ENCODE measurements at regions not wholly inside any gene's neighbourhood (a gene's known extent, or its start where the extent isn't known, plus 50 kb on each side); places are given as distances from the start of the nearest gene placed in this dataset.

DNA sequence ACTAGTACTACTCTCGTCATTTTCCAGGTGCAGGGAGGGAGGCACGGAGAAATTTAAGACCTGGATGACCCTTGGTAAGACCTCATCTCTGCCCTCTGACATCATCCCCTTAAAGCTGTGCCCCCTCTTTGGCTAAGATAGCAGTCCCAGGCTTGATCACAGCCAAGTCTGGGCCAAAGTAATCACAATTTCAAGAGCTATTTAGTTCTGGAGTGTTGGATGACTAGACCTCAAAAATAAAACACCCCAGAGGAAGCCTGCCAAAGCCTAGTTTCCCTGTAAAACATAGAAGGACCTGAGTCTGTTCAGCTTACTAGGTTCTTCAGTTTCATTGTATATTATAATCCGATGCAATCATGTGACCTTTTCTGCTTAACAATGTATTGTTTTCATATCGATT, 144.6 kb upstream of the ARHGEF9 start:
- dilution Hi-C loops (cut with MboI; ENCODE audit: extremely low pct_ligation_motif_present, low sequenced_read_pairs): no loop called here
- Histone ChIP-seq H3K4me3 (ENCODE audit: control insufficient read depth in 2 of 3, extremely low read depth in 1 of 3, insufficient read depth in 2 of 3, low read depth in 1 of 3, low read length in 3 of 3) (no peak overlapping the region), H3K9ac (ENCODE audit: control insufficient read depth, extremely low read depth, insufficient read depth, low read length) (no peak overlapping the region), H3K4me1 (ENCODE audit: control insufficient read depth, extremely low read depth, insufficient read depth, low read length) (no peaks in the 10 kb centered on the region), H3K9me1 (ENCODE audit: control insufficient read depth, extremely low read depth, insufficient read depth, low read length) (no peaks in the 10 kb centered on the region), H3K27me3 (ENCODE audit: control insufficient read depth, extremely low read depth, insufficient read depth, low read length) (no peaks in the 10 kb centered on the region), H3K36me3 (ENCODE audit: control insufficient read depth in 2 of 2, extremely low read depth in 1 of 2, insufficient read depth in 2 of 2, low read length in 2 of 2) (no peaks in the 10 kb centered on the region), H3K9me3 (ENCODE audit: control insufficient read depth, low read depth, low read length) (no peaks in the 10 kb centered on the region), H4K20me1 (ENCODE audit: control insufficient read depth, extremely low read depth, insufficient read depth, low read length) (no peaks in the 10 kb centered on the region), H3K4me2 (ENCODE audit: control insufficient read depth, extremely low read depth, insufficient read depth, low read depth, low read length) (no peak overlapping the region), H3K27ac (ENCODE audit: control insufficient read depth, insufficient read depth, low read length) (no peak overlapping the region), H2AFZ (ENCODE audit: control insufficient read depth, low read length) (no peak overlapping the region), H3K79me2 (ENCODE audit: control insufficient read depth, insufficient read depth, low read length) (no peaks in the 10 kb centered on the region)
- no peak for DNase-seq (ENCODE audit: low read depth, low spot score)
- TF ChIP-seq EZH2 (IDR thresholded peaks at IDR 0.05; ENCODE audit: low read length): no peak
- TF ChIP-seq, protein P1, sequence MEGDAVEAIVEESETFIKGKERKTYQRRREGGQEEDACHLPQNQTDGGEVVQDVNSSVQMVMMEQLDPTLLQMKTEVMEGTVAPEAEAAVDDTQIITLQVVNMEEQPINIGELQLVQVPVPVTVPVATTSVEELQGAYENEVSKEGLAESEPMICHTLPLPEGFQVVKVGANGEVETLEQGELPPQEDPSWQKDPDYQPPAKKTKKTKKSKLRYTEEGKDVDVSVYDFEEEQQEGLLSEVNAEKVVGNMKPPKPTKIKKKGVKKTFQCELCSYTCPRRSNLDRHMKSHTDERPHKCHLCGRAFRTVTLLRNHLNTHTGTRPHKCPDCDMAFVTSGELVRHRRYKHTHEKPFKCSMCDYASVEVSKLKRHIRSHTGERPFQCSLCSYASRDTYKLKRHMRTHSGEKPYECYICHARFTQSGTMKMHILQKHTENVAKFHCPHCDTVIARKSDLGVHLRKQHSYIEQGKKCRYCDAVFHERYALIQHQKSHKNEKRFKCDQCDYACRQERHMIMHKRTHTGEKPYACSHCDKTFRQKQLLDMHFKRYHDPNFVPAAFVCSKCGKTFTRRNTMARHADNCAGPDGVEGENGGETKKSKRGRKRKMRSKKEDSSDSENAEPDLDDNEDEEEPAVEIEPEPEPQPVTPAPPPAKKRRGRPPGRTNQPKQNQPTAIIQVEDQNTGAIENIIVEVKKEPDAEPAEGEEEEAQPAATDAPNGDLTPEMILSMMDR (optimal IDR thresholded peaks at IDR 0.05 in 1 of 3, IDR thresholded peaks at IDR 0.05 in 1 of 3, conservative IDR thresholded peaks at IDR 0.05 in 1 of 3; ENCODE audit: extremely low read depth in 1 of 3, insufficient read depth in 2 of 3, low read length in 3 of 3): no peak
- no peak for FAIRE-seq

DNA sequence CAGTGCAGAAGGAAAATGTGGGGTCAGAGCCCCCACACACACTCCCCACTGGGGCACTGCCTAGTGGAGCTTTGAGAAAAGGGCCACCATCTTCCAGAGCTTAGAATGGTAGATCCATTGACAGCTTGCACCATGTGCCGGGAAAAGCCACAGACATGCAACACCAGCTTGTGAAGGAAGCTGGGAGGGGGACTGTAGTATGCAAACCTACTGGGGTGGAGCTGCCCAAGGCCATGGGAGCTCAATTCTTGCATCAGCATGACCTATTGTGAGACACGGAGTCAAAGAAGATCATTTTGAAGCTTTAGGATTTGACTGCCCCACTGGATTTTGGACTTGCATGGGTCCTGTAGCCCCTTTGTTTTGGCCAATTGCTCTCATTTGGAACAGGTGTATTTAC, 142.8 kb upstream of the ARHGEF9 start:
- dilution Hi-C loops (cut with MboI; ENCODE audit: extremely low pct_ligation_motif_present, low sequenced_read_pairs): no loop called here
- no peak for FAIRE-seq
- DNase-seq (ENCODE audit: low read depth, low spot score): no peak
- no peak overlapping the region for H2AFZ ChIP-seq (ENCODE audit: control insufficient read depth, low read length)
- no peak overlapping the region for H3K9ac ChIP-seq (ENCODE audit: control insufficient read depth, extremely low read depth, insufficient read depth, low read length)
- no peak overlapping the region for H3K4me3 ChIP-seq (ENCODE audit: control insufficient read depth in 2 of 3, extremely low read depth in 1 of 3, insufficient read depth in 2 of 3, low read depth in 1 of 3, low read length in 3 of 3)
- no peak overlapping the region for H3K27ac ChIP-seq (ENCODE audit: control insufficient read depth, insufficient read depth, low read length)
- no peaks in the 10 kb centered on the region for H3K9me1 ChIP-seq (ENCODE audit: control insufficient read depth, extremely low read depth, insufficient read depth, low read length)
- no peak overlapping the region for H3K4me2 ChIP-seq (ENCODE audit: control insufficient read depth, extremely low read depth, insufficient read depth, low read depth, low read length)
- H3K36me3 ChIP-seq (ENCODE audit: control insufficient read depth in 2 of 2, extremely low read depth in 1 of 2, insufficient read depth in 2 of 2, low read length in 2 of 2): no peaks in the 10 kb centered on the region
- H4K20me1 ChIP-seq (ENCODE audit: control insufficient read depth, extremely low read depth, insufficient read depth, low read length): no peaks in the 10 kb centered on the region
- H3K79me2 ChIP-seq (ENCODE audit: control insufficient read depth, insufficient read depth, low read length): no peaks in the 10 kb centered on the region
- no peak for TF ChIP-seq EZH2 (IDR thresholded peaks at IDR 0.05; ENCODE audit: low read length)
- TF ChIP-seq, protein P1 (optimal IDR thresholded peaks at IDR 0.05 in 1 of 3, IDR thresholded peaks at IDR 0.05 in 1 of 3, conservative IDR thresholded peaks at IDR 0.05 in 1 of 3; ENCODE audit: extremely low read depth in 1 of 3, insufficient read depth in 2 of 3, low read length in 3 of 3): no peak
- H3K4me1 ChIP-seq (ENCODE audit: control insufficient read depth, extremely low read depth, insufficient read depth, low read length): no peaks in the 10 kb centered on the region
- no peaks in the 10 kb centered on the region for H3K9me3 ChIP-seq (ENCODE audit: control insufficient read depth, low read depth, low read length)
- no peaks in the 10 kb centered on the region for H3K27me3 ChIP-seq (ENCODE audit: control insufficient read depth, extremely low read depth, insufficient read depth, low read length)

All from keratinocyte (primary cell).